UCSD-AML1 (cell line): ENCODE measurements at regions not wholly inside any gene's neighbourhood (a gene's known extent, or its start where the extent isn't known, plus 50 kb on each side); places are given as distances from the start of the nearest gene placed in this dataset.

ENCODE experiments used
- DNase-seq: peaks from one replicate; lab custom pipeline; 2025; ENCODE audit not compliant: unreplicated experiment; lab: John Stamatoyannopoulos, UW

DNA sequence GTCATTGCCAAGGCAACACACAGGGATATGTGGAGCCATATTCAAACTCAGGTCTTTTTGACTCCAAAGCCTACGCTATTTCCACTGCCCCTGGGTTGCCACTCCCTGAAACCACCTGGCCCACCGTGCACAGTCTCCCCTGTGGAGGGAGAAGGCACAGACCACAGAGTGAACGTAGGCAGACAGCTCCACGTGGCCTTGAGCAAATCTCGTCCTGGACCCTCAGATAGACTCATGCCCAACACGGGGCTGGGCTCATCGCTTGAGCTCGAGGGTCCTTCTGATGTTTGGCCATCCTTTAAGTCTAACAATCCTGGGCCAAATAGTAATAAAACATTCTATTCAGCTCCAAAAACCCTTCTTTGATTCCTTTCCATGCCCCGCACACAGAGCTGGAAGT, 72.0 kb downstream of the CPN2 start:
- no peak for DNase-seq

DNA sequence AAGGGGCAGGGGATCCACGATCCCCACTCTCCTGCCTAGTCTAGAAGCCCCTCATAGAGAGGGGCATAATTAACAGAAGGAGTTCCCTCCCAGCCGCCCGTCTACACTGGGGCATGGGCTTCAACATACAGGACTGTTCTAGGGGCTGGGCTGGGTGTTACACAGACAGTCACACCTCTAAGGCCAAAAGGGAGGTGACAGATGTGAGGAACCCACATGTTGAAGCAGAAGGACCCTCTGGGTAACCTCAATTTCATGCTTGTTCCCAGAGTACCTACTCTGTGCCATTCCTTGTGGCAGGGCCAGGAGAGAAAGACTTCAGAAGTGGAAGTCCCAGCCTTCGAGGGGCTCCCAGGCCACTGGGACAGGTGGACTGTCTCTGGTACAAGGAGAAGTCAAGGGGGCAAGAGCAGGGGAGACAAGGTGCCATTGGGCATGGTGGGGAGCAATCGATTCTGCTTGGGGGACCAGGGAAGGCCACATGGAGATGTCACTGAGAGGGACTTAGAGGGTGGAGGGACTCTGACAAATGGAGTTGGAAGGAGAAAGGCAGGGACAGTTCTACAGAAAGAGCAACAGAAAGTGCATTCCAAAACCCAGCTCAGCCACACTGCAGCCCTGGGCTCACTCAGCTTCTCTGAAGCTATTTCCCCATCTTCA, 71.3 kb downstream of the CPN2 start:
- DNase-seq: no peak

DNA sequence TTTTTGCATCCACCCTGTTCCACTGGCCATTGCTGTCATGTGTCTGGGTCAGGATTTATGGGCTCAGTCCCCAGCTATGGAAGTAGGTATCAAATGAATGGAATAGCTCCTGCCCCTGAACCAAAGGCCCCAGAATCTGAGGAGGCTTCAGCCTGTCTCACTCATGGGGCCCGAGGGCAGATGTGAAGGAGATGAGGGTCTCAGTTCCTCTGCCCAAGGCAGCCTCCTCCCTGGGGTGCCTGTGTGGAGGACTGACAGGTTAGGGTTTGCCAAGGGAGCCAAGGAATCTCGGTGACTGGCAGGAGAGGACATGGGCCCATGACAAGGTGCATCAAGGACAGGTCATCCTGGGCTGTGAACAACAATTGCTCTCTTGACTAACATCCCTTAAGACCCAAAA, 70.4 kb downstream of the CPN2 start:
- DNase-seq: no peak

DNA sequence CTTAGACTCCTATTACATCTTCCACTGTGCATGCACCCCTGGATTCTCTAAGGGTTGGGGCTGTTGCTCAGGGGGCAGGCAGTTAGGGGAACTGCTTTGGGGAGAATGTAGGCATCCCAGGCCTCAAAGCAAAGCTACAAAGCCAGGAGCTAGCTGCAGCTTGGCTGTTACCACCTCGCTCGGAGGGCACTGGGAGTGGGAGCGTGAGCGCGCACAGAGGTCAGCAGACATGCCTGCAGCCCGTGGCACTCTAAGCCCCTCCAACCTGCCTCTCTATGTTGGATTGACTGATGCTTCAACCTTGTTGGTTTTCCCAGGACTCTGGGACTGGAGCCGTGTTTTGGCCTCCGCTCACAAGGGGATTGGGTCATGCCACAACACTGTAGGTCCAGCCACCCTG, 69.8 kb downstream of the CPN2 start:
- DNase-seq: no peak

DNA sequence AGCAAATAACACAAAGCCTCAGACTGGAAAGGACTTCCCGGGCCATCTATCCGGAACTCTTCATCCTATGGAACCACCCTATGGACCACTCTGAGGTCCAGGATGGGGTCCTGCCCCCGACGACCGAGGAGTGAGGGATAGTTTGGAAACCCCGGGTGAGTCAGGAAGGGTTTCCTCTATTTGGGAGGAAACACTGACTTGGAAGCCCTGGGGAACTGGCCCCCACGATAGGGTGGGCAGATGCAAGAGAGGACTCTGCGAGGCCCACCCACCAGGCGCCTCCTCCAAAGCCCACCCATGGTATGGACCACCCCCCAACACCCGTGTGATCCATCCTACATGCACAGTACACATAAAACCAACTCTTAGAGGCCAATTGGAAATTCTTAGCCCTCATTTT, 69.4 kb downstream of the CPN2 start:
- no peak for DNase-seq

DNA sequence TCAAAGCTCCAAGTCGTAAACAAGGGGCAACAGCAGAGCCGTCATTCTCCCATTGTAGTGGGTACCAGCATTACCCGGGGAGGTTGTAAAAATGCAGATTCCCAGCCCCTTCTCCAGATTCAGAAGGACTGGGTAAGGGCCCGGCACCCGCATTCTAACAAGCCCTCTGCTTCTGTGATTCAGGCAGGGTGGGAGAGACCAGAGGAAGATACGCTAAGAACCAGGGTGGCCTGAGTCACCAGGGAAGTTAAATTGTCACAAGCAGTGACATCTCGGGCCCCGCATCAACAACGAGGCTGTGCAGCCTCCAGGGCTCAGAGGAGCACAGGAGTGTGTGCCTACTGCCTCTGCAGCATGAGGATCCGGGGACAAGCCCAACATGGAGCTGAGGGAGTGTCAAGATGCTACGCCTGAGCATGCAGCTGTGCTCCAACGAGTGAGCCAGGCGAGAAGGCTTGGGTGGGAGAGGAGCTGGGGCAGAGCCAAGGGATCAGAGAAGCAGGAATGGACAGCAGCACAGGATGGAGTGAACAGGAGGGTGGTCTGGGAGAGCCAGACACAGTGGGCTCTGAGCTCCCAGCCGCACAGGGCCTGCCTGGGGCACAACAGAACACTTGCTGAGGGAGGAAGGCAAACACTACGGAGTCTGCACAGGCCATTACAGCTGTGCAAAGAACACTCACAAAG, 68.5 kb downstream of the CPN2 start:
- DNase-seq: no peak

DNA sequence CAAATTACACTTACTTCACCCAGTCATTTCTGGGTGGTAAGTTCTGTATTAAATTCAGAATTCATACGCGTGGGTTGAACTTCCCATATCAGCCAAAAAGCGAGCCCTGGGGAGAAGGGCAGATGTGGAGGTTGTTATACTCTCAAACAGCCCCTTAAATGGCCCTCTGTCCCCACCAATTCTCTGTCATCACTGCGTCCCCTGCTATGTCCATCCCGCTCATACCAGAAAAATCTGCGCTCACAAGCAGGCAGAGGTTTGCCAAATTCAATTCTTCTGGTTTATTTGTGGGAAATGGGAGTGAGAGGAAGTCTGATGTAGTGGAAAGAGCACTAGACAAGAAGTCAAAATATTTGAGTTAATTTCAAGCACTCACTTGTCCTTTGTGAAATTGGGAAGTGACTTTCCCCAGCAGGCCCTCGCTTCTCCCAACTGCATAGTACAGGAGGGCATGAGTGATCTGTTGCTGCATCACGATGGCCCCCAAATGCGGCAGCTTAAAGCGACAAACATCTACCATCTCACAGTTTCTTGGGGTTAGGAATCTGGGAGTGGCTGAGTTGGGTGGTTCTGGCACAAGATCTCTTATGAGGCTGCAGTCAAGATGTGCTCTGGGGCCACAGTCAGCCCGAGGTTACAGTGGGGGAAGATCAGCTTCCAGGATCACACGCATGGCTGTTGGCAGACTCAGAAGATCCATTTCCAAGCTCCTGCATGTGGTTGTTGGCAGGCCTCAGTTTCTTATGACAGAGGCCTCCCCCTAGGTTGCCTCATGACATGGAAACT, 67.7 kb downstream of the CPN2 start:
- no peak for DNase-seq

DNA sequence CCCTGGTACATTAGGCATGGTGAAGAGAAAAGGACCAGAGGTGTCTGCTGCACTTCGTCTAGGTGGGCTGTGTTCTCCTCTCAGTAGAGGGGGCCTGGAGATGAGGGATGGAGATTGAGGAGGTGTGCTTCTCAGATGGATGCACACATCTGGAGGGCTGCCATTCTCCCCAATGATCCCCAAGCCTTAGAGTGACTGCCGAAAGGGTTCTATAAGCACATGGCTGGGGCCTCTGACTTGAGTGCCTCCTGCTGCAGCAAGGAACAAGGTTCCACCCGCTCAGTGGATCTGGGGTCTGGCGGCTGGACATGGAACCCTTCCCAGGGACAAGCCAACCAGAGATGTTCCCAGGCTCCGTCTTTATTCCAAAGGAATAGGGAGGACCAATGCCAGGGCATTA, 66.8 kb downstream of the CPN2 start:
- DNase-seq: no peak

DNA sequence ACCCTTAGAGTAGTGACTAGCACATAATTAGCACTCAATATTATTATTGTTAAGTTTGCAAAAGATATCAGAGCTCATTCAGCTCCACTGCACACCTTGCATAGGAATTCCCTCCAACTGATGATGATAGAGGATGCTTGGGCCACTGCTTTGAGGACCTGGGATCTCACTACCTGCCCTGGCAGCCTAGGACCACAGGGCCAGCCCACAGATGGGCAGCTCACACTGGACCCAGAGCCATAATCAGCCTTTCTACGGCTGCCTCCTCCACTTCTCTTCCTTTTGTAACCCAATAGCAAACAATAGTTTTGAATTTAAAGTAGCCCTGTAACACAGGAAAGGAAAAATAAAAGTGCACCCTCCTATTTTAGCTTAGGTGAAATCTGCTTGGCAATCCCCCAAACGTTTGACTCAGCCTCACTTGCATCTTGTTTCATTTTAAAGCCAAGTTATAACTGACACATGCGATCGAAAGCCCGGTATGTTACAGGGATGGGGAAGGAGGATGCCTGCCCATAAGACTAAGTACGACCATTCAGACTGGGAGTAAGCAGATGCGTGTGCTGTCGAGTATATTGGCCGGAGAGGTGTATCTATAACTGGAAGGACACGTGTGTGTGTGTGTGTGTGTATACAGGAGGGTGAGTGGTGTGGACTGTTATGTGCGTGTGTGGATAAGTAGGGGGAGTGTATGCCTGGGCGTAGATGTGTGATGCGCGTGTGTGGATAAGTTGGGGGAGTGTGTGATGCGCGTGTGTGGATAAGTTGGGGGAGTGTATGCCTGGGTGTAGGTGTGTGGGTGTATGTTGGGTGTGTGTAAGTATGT, 65.9 kb downstream of the CPN2 start:
- no peak for DNase-seq

DNA sequence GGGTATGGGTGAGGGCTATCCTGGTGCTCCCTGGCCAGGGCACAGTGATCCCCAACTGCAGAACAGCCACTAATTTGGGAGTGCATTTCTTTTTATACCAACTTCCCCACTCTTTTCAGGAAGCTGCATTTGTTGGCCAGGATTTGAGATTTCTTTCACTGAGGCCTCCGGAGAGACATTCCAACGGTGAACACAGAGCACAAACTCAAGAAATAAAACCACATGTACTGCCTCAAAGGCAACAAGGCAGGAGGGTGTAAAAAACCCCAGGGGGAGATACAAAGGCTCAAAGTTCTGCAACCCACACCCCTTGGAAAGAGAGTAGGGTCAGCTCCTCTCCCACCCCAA, 65.3 kb downstream of the CPN2 start:
- DNase-seq: no peak

DNA sequence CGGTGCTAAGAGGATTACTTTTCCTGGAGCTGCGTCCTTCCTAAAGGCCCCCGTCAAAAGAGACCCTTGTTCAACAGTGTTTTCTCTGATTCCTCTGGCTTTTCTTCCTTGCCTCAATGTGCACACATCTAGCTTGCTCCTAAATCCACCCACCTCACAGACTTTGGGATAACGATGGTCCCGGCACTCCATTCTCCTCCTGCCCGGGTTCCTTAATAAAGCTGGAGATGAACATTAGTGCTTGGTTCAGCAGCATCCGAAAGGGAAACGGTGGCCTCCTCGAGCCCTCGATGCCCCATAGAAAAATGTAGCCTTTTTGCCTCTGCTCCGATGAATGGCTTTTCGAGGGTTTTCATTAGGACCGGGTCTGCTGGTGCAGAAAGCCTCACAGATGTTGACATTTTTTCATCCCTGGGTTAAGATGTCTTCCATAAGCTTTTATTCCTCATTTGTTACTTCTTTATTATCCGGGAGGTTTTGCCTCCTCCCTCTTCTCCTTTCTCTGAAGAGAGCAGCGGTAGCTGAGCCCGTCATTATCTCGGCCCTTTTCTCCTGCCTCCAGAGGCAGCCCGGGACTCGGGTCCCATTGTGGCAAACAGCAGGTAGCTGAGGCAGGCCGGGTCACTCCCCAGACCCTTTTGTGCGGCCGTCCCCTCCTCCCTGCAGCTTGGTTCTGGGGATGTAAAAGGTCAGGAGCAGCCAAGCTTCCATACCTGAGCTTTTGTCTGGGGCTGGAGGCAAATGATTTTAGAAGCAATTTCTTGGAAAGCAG, 64.6 kb downstream of the CPN2 start:
- no peak for DNase-seq

DNA sequence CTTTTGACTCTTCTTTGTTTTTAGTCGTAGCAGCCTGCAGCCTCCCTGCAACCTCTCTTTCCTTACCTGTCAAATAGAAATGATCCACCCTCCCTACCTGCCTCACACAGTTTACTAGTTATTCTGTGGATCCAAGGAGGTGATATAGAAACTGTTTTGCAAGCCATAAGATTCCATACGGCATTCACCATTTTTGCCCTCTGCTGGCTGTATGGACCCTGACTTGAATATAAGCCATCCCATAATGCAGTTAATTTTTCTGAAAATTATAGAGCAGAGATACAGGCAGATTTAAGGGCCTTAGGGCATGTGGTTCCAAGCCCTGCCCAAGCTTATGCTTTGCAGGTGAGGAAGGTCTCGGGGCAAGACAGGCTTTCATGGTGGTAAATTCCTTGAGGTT, 63.8 kb downstream of the CPN2 start:
- DNase-seq: no peak

DNA sequence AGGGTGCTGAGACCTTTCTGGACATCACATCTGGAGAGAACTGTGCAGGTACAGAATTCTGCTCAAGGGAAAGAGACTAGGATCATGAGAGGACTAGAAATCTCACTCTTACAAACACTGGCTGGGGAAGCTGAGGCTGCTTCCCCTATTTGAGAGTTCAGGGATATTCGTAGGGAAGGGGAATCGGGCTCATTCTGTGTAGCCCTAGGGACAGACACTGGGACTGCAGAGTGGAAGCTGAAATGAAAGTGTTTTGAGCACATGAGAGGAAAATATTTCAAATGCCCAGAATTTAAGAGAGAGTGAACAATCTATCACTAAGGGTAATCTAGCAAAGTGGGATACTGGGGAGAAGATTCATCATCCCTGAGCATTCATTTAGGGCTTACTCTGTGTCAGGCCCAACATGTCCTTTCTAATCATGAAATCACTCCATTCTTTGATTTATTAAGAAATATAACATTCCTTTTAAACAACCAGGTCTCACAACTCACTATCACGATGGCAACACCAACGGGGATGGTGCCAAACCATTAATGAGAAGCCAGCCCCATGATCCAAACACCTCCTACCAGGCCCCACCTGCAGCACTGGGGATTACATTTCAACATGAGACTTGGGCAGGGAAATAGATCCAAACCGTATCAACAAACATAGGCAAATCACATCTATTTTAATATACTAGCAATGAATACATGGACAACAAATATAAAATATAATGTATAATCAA, 63.0 kb downstream of the CPN2 start:
- no peak for DNase-seq
